Activated CD8-positive, alpha-beta T cell treated with anti-CD3 and anti-CD28 coated beads for 36 hours (primary cell): ENCODE measurements at regions not wholly inside any gene's neighbourhood (a gene's known extent, or its start where the extent isn't known, plus 50 kb on each side); places are given as distances from the start of the nearest gene placed in this dataset.

Experiments
- ATAC-seq: fragments of 200-7000 bp; cut with Tn5 transposase; one replicate; pipeline ENCODE4 v1.10.0; 2021; ENCODE audit warnings: mild to moderate bottlenecking, moderate library complexity
- CTCF ChIA-PET: fragments of 350-600 bp; sonication (Branson Sonifier 250); formaldehyde crosslinking; loops from one replicate; lab custom pipeline; 2021; ENCODE audit warnings: antibody characterized with exemption; lab: Charles Lee
- POLR2A ChIA-PET: fragments of 350-600 bp; sonication (Branson Sonifier 250); formaldehyde crosslinking; loops from one replicate; lab custom pipeline; 2021; ENCODE audit warnings: antibody characterized with exemption; lab: Charles Lee
- DNase-seq: peaks from one replicate; pipeline ENCODE4 v3.0.0-alpha.2; 2020
- H3K27ac Mint-ChIP-seq: one replicate; pipeline ENCODE4 v1.8.0; 2021; ENCODE audit warnings: mild to moderate bottlenecking, mixed read lengths
- H3K27me3 Mint-ChIP-seq: one replicate; pipeline ENCODE4 v1.8.0; 2021; ENCODE audit warnings: mixed read lengths
- H3K36me3 Mint-ChIP-seq: one replicate; pipeline ENCODE4 v1.8.0; 2021; ENCODE audit warnings: low read depth, mixed read lengths
- H3K4me1 Mint-ChIP-seq: one replicate; pipeline ENCODE4 v1.8.0; 2021; ENCODE audit warnings: low read depth, mixed read lengths
- H3K4me3 Mint-ChIP-seq: one replicate; pipeline ENCODE4 v1.8.0; 2021; ENCODE audit warnings: mild to moderate bottlenecking, moderate library complexity, mixed read lengths
- H3K9me3 Mint-ChIP-seq: one replicate; pipeline ENCODE4 v1.8.0; 2021; ENCODE audit warnings: mixed read lengths
- CTCF ChIP-seq: fragments of 200-600 bp; IDR thresholded peaks from one replicate; pipeline ENCODE4 v1.8.0; 2022; ENCODE audit warnings: antibody characterized with exemption, mild to moderate bottlenecking
- intact Hi-C: fragments of 100-400 bp; cut with micrococcal nuclease; formaldehyde crosslinking; loops from one replicate; pipeline ENCODE4 v1.10.0; 2022

- Mint-ChIP-seq H3K4me1 (no peaks in the 10 kb centered on the region), H3K9me3 (peaks cover 2% of the 10 kb centered on the region), H3K27me3 (no peaks in the 10 kb centered on the region), H3K4me3 (no peak overlapping the region), H3K36me3 (no peaks in the 10 kb centered on the region), H3K27ac (no peak overlapping the region)
- ChIA-PET CTCF (no interaction called here), POLR2A (no interaction called here)
- intact Hi-C loops = no loop called here
- ATAC-seq = no peak
- TF ChIP-seq CTCF = no peak
- DNase-seq = no peak
Measured at GRCh38 chr18:51862051-51862715, 477.8 kb upstream of the DCC start.

DNA sequence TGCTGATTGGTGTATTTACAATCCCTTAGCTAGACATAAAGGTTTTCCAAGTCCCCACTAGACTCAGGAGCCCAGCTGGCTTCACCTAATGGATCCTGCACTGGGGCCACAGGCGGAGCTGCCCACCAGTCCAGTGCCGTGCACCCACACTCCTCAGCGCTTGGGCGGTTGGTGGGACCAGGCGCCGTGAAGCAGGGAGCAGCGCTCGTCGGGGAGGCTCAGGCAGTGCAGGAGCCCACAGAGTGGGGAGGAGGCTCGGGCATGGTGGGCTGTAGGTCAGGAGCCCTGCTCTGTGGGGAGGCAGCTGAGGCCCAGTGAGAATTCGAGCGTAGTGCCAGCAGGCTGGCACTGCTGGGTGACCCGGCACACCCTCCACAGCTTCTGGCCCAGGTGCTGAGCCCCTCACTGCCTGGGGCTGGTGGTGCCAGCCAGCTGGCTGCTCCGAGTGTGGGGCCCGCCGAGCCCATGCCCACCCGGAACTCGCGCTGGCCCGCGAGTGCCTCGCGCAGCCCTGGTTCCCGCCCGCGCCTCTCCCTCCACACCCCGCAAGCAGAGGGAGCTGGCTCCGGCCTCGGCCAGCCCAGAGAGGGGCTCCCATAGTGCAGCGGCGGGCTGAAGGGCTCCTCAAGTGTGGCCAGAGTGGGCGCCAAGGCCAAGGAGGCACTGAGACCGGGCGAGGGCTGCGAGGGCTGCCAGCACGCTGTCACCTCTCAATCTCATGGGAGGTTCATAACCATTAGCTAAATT is 475.6 kb upstream of the DCC start:
- no peak for TF ChIP-seq CTCF
- Mint-ChIP-seq H3K27ac (no peak overlapping the region), H3K27me3 (no peaks in the 10 kb centered on the region), H3K4me1 (no peaks in the 10 kb centered on the region), H3K4me3 (no peak overlapping the region), H3K9me3 (peaks cover 6% of the 10 kb centered on the region), H3K36me3 (no peaks in the 10 kb centered on the region)
- intact Hi-C loops = no loop called here
- no peak for DNase-seq
- no peak for ATAC-seq
- ChIA-PET POLR2A (no interaction called here), CTCF (no interaction called here)

DNA sequence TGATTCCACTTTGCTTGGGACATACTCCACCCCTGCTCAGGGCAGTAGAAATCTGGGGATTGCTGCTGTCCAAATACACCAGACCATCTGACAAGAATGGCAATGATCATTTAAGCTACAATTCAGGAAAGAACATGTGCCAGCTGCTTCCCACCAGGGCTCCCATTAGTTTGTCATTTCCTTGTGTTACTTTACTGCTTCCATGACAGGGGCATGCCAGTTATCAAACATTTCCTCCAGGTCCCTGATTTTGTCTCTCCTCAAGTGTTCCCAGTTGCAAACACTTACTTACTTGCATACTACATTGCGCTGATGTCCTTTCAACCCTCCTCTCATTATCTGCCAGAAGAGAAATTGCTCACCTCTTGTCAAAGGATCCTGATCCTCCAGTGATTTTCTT is 474.5 kb upstream of the DCC start:
- ATAC-seq = no peak
- Mint-ChIP-seq H3K36me3 (no peaks in the 10 kb centered on the region), H3K4me1 (no peaks in the 10 kb centered on the region), H3K27me3 (no peaks in the 10 kb centered on the region), H3K9me3 (peaks cover 6% of the 10 kb centered on the region), H3K4me3 (no peak overlapping the region), H3K27ac (no peak overlapping the region)
- POLR2A ChIA-PET = no interaction called here
- CTCF ChIA-PET = interaction anchor here (0.6 kb wide), 1 partner anchor 480 kb away, joined by 3 read pairs; no protein-coding TSS in a partner anchor
- intact Hi-C loops = no loop called here
- DNase-seq = no peak
- TF ChIP-seq CTCF = no peak

DNA sequence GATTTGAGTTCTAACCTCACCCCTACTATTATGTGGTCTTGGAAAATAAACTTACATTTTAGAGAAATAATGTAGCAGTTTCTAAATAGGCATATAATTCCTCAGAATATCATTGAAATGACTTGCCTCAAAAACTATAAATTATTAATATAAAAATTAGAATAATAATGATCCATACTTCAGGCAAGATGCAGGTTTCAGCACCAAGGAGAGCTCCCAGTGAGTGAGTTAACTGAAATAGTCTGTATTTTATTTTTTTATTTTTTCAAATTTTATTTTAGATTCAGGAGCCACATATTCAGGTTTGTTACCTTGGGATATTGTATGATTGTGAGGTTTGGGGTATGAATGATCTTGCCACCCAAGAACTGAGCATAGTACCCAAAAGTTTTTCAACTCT is 472.2 kb upstream of the DCC start:
- ATAC-seq (no peak), DNase-seq (peak; percentile 3)
- CTCF ChIA-PET = no interaction called here
- POLR2A ChIA-PET = no interaction called here
- H3K4me3 Mint-ChIP-seq = no peak overlapping the region
- H3K27me3 Mint-ChIP-seq = no peaks in the 10 kb centered on the region
- peaks cover 6% of the 10 kb centered on the region for H3K9me3 Mint-ChIP-seq
- H3K4me1 Mint-ChIP-seq = no peaks in the 10 kb centered on the region
- no peak for TF ChIP-seq CTCF
- intact Hi-C loops = no loop called here
- no peaks in the 10 kb centered on the region for H3K36me3 Mint-ChIP-seq
- H3K27ac Mint-ChIP-seq = no peak overlapping the region

DNA sequence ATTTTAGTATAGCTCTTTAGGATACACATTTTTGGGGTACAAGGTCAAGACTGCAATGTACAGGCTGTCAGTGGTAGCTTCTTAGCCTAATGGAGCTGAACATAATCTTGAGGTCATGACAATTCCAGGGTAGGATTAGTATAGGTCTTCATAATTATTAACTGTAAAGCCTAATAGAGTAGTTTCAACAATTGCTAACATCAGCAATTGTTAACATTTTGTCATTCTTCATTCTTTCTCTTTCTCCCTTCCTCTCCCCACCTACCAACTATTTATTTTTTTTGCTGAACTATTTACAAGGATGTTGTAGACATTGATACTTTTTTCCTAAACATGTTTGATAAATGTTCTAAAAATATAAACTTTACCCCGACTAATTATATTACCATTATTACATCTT is 461.3 kb upstream of the DCC start:
- Mint-ChIP-seq H3K4me3 (no peak overlapping the region), H3K36me3 (no peaks in the 10 kb centered on the region), H3K4me1 (no peaks in the 10 kb centered on the region), H3K27me3 (no peaks in the 10 kb centered on the region), H3K9me3 (peaks cover 6% of the 10 kb centered on the region), H3K27ac (no peak overlapping the region)
- TF ChIP-seq CTCF = no peak
- CTCF ChIA-PET = no interaction called here
- POLR2A ChIA-PET = no interaction called here
- no peak for ATAC-seq
- intact Hi-C loops = no loop called here
- no peak for DNase-seq
